ENCODE measurements at regions not wholly inside any gene's neighbourhood (a gene's known extent, or its start where the extent isn't known, plus 50 kb on each side); places are given as distances from the start of the nearest gene placed in this dataset.

GRCh38 chr22:48896766-48897644 is 930.7 kb downstream of the BRD1 start:
- Histone ChIP-seq H3K4me3 (ENCODE audit: insufficient read depth, low read depth, low read length, poor library complexity, severe bottlenecking) (no peak overlapping the region), H3K27me3 (replicated peaks; ENCODE audit: control insufficient read depth, insufficient read depth, low read length, poor library complexity, severe bottlenecking) (no peaks in the 10 kb centered on the region), H3K36me3 (ENCODE audit: control insufficient read depth, insufficient read depth, low read length) (no peaks in the 10 kb centered on the region), H3K9me3 (ENCODE audit: control insufficient read depth, low read length) (no peaks in the 10 kb centered on the region), H3K27ac (ENCODE audit: insufficient read depth, low read length, poor library complexity, severe bottlenecking) (no peak overlapping the region), H3K4me1 (ENCODE audit: control insufficient read depth, insufficient read depth, low read length, poor library complexity, severe bottlenecking) (no peaks in the 10 kb centered on the region)
- no peak for DNase-seq

- H3K4me1 ChIP-seq (ENCODE audit: control insufficient read depth, insufficient read depth, low read length, poor library complexity, severe bottlenecking), result no peaks in the 10 kb centered on the region
- no peaks in the 10 kb centered on the region for H3K27me3 ChIP-seq (replicated peaks; ENCODE audit: control insufficient read depth, insufficient read depth, low read length, poor library complexity, severe bottlenecking)
- no peak overlapping the region for H3K27ac ChIP-seq (ENCODE audit: insufficient read depth, low read length, poor library complexity, severe bottlenecking)
- H3K4me3 ChIP-seq (ENCODE audit: insufficient read depth, low read depth, low read length, poor library complexity, severe bottlenecking), result no peak overlapping the region
- no peaks in the 10 kb centered on the region for H3K9me3 ChIP-seq (ENCODE audit: control insufficient read depth, low read length)
- no peaks in the 10 kb centered on the region for H3K36me3 ChIP-seq (ENCODE audit: control insufficient read depth, insufficient read depth, low read length)
- no peak for DNase-seq
Observed at GRCh38 chr22:48895831-48896765, 931.6 kb downstream of the BRD1 start.

- Histone ChIP-seq H3K4me3 (ENCODE audit: insufficient read depth, low read depth, low read length, poor library complexity, severe bottlenecking) (no peak overlapping the region), H3K36me3 (ENCODE audit: control insufficient read depth, insufficient read depth, low read length) (no peaks in the 10 kb centered on the region), H3K27me3 (replicated peaks; ENCODE audit: control insufficient read depth, insufficient read depth, low read length, poor library complexity, severe bottlenecking) (no peaks in the 10 kb centered on the region), H3K4me1 (ENCODE audit: control insufficient read depth, insufficient read depth, low read length, poor library complexity, severe bottlenecking) (no peaks in the 10 kb centered on the region), H3K9me3 (ENCODE audit: control insufficient read depth, low read length) (no peaks in the 10 kb centered on the region), H3K27ac (ENCODE audit: insufficient read depth, low read length, poor library complexity, severe bottlenecking) (no peak overlapping the region)
- no peak for DNase-seq
Observed at GRCh38 chr22:48895336-48895735, 932.3 kb downstream of the BRD1 start.

GRCh38 chr22:48894804-48895250 is 932.8 kb downstream of the BRD1 start:
- no peak for DNase-seq

GRCh38 chr22:48894064-48894671 is 933.5 kb downstream of the BRD1 start:
- H3K4me3 ChIP-seq (ENCODE audit: insufficient read depth, low read depth, low read length, poor library complexity, severe bottlenecking), result no peak overlapping the region
- H3K4me1 ChIP-seq (ENCODE audit: control insufficient read depth, insufficient read depth, low read length, poor library complexity, severe bottlenecking), result no peaks in the 10 kb centered on the region
- H3K9me3 ChIP-seq (ENCODE audit: control insufficient read depth, low read length), result no peaks in the 10 kb centered on the region
- H3K36me3 ChIP-seq (ENCODE audit: control insufficient read depth, insufficient read depth, low read length), result no peaks in the 10 kb centered on the region
- H3K27ac ChIP-seq (ENCODE audit: insufficient read depth, low read length, poor library complexity, severe bottlenecking), result no peak overlapping the region
- no peaks in the 10 kb centered on the region for H3K27me3 ChIP-seq (replicated peaks; ENCODE audit: control insufficient read depth, insufficient read depth, low read length, poor library complexity, severe bottlenecking)
- no peak for DNase-seq

More at GRCh38 chr22:48894804-48895250, 932.8 kb downstream of the BRD1 start:
- no peaks in the 10 kb centered on the region for H3K36me3 ChIP-seq (ENCODE audit: control insufficient read depth, insufficient read depth, low read length)
- no peak overlapping the region for H3K27ac ChIP-seq (ENCODE audit: insufficient read depth, low read length, poor library complexity, severe bottlenecking)
- no peak overlapping the region for H3K4me3 ChIP-seq (ENCODE audit: insufficient read depth, low read depth, low read length, poor library complexity, severe bottlenecking)
- no peaks in the 10 kb centered on the region for H3K27me3 ChIP-seq (replicated peaks; ENCODE audit: control insufficient read depth, insufficient read depth, low read length, poor library complexity, severe bottlenecking)
- no peaks in the 10 kb centered on the region for H3K4me1 ChIP-seq (ENCODE audit: control insufficient read depth, insufficient read depth, low read length, poor library complexity, severe bottlenecking)
- no peaks in the 10 kb centered on the region for H3K9me3 ChIP-seq (ENCODE audit: control insufficient read depth, low read length)

- no peaks in the 10 kb centered on the region for H3K27me3 ChIP-seq (replicated peaks; ENCODE audit: control insufficient read depth, insufficient read depth, low read length, poor library complexity, severe bottlenecking)
- H3K9me3 ChIP-seq (ENCODE audit: control insufficient read depth, low read length), result no peaks in the 10 kb centered on the region
- DNase-seq, result no peak
- no peaks in the 10 kb centered on the region for H3K4me1 ChIP-seq (ENCODE audit: control insufficient read depth, insufficient read depth, low read length, poor library complexity, severe bottlenecking)
- no peaks in the 10 kb centered on the region for H3K36me3 ChIP-seq (ENCODE audit: control insufficient read depth, insufficient read depth, low read length)
- no peak overlapping the region for H3K27ac ChIP-seq (ENCODE audit: insufficient read depth, low read length, poor library complexity, severe bottlenecking)
- no peak overlapping the region for H3K4me3 ChIP-seq (ENCODE audit: insufficient read depth, low read depth, low read length, poor library complexity, severe bottlenecking)
Observed at GRCh38 chr22:48893288-48894063, 934.2 kb downstream of the BRD1 start.

GRCh38 chr22:48892578-48893287 is 934.9 kb downstream of the BRD1 start:
- Histone ChIP-seq H3K4me1 (ENCODE audit: control insufficient read depth, insufficient read depth, low read length, poor library complexity, severe bottlenecking) (no peaks in the 10 kb centered on the region), H3K27me3 (replicated peaks; ENCODE audit: control insufficient read depth, insufficient read depth, low read length, poor library complexity, severe bottlenecking) (no peaks in the 10 kb centered on the region), H3K9me3 (ENCODE audit: control insufficient read depth, low read length) (no peaks in the 10 kb centered on the region), H3K4me3 (ENCODE audit: insufficient read depth, low read depth, low read length, poor library complexity, severe bottlenecking) (no peak overlapping the region), H3K27ac (ENCODE audit: insufficient read depth, low read length, poor library complexity, severe bottlenecking) (no peak overlapping the region), H3K36me3 (ENCODE audit: control insufficient read depth, insufficient read depth, low read length) (no peaks in the 10 kb centered on the region)
- DNase-seq, result no peak

GRCh38 chr22:48891688-48892577 is 935.7 kb downstream of the BRD1 start:
- Histone ChIP-seq H3K27me3 (replicated peaks; ENCODE audit: control insufficient read depth, insufficient read depth, low read length, poor library complexity, severe bottlenecking) (no peaks in the 10 kb centered on the region), H3K9me3 (ENCODE audit: control insufficient read depth, low read length) (no peaks in the 10 kb centered on the region), H3K4me1 (ENCODE audit: control insufficient read depth, insufficient read depth, low read length, poor library complexity, severe bottlenecking) (no peaks in the 10 kb centered on the region), H3K4me3 (ENCODE audit: insufficient read depth, low read depth, low read length, poor library complexity, severe bottlenecking) (no peak overlapping the region), H3K27ac (ENCODE audit: insufficient read depth, low read length, poor library complexity, severe bottlenecking) (no peak overlapping the region), H3K36me3 (ENCODE audit: control insufficient read depth, insufficient read depth, low read length) (no peaks in the 10 kb centered on the region)
- DNase-seq, result no peak
